GM21786 (cell line): ENCODE measurements at regions not wholly inside any gene's neighbourhood (a gene's known extent, or its start where the extent isn't known, plus 50 kb on each side); places are given as distances from the start of the nearest gene placed in this dataset.

Source experiments
- ATAC-seq: cut with Tn5 transposase; IDR thresholded peaks from one replicate; pipeline ENCODE4 v1.9.1; 2021; ENCODE audit not compliant: unreplicated experiment

- ATAC-seq, result no peak
These were observed 166.2 kb upstream of the VCX3A start for GRCh38 chrX:6701085-6701484.

- no peak for ATAC-seq
These were observed 160.8 kb upstream of the VCX3A start for GRCh38 chrX:6695717-6696116.

- no peak for ATAC-seq
These were observed 160.1 kb upstream of the VCX3A start for GRCh38 chrX:6694977-6695376.

GRCh38 chrX:6694221-6694620, 159.3 kb upstream of the VCX3A start:
- no peak for ATAC-seq

GRCh38 chrX:6693051-6693450, 158.1 kb upstream of the VCX3A start:
- ATAC-seq, result no peak

- no peak for ATAC-seq
These were observed 150.6 kb upstream of the VCX3A start for GRCh38 chrX:6685489-6685888.

GRCh38 chrX:6683353-6683752, 148.4 kb upstream of the VCX3A start:
- ATAC-seq, result no peak

DNA sequence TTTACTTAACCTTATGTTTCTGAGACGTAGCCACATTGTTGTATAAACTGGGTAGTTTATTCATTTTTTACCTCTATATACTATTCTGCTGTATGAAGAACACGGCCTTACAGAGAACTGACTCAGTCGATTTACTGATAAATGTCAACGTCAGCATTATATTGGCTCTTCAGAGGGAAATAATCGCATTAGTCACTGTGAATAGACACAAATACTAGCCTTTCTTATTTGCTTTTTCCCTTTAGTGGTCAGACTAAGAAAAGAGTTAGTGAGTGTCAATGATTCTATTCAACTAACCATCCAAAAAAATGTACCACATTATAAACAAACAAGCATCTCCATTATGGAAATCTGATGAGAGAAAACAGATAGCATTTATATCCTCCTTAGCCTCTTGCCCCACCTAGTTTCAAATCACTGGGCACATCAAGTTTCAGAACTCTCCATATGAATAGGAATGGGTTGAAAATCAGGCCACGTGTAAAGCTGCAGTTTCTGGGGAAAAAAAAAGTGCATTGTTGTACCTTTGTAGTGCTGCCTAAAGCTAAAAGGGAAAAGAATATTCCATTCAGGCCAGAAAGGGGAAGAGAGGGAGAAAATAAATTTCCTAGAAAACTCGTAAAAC, 146.7 kb upstream of the VCX3A start:
- ATAC-seq, result no peak

GRCh38 chrX:6679988-6680387, 145.1 kb upstream of the VCX3A start:
- no peak for ATAC-seq

DNA sequence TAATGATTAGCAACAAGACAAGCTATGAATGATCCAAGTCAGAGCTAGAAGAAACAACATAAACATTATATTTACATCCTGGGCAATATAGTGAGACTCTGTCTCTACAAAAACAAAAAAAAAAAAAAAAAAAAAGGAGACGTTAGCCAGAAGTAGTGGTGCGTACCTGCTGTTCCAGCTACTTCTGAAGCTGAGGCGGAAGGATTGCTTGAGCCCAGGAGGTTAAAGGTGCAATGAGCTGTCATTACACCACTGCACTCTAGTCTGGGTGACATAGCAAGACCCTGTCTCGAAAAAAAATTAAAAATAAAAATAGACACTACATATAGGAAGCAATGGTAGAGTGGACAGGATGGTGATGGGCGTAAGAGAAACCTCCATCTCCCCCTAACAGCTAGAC, 144.6 kb upstream of the VCX3A start:
- no peak for ATAC-seq

DNA sequence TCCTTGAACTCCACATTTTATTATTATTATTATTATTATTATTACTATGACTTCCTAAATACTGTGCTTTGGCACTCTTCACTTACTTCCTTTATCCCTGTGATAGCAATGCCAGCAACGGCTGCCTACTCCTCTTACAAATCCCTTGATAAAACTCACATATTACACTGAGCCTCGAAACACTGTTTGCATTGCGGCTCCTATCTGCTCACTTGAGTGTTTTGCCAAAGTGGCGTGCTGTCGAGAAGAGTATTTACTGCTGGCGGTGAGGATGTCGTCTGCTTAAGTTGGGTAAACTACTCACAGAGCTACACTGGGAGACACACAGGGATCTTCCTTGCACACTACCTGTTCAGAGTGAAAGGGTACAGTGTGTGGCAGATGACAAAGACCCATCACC, 143.4 kb upstream of the VCX3A start:
- no peak for ATAC-seq

DNA sequence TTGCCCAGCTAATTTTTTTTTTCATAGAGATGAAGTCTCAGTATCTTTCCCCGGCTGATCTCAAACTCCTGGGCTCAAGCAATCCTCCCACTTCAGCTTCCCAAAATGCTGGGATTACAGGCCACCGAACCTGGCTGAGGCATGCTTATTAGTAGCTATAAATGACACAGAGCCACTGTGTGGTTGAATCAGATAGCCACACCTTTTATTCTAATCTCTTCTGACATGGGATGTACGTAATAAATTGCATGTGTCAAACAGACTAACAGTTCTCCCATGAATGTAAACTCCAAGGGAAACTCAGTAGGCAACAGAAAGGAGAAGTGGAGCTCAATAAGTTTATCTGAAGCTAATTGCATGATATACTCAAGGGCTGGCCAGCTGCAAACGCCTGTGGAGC, 139.8 kb upstream of the VCX3A start:
- ATAC-seq, result no peak

GRCh38 chrX:6667048-6667768, 132.3 kb upstream of the VCX3A start:
- no peak for ATAC-seq

- ATAC-seq, result no peak
These were observed 131.7 kb upstream of the VCX3A start for GRCh38 chrX:6666624-6667023.

DNA sequence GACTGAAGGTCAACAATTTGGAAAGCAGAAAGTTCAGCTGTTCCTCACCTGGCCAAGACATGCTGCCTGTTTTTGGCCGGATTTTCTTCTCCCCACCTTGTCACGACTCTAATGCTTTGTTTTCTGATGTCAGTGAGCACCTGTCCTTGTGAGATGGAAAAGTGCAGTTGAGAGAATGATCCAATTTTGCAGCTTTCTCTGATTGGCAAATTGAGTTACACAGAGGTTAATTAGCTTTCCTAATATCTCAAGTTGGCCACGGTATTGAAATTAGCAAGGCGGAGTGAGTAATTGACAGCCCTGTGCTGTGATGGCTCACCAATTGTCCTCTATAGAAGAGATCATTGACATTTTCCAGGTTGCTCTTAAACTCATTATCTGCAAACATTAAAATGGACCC, 126.8 kb upstream of the VCX3A start:
- ATAC-seq, result no peak

DNA sequence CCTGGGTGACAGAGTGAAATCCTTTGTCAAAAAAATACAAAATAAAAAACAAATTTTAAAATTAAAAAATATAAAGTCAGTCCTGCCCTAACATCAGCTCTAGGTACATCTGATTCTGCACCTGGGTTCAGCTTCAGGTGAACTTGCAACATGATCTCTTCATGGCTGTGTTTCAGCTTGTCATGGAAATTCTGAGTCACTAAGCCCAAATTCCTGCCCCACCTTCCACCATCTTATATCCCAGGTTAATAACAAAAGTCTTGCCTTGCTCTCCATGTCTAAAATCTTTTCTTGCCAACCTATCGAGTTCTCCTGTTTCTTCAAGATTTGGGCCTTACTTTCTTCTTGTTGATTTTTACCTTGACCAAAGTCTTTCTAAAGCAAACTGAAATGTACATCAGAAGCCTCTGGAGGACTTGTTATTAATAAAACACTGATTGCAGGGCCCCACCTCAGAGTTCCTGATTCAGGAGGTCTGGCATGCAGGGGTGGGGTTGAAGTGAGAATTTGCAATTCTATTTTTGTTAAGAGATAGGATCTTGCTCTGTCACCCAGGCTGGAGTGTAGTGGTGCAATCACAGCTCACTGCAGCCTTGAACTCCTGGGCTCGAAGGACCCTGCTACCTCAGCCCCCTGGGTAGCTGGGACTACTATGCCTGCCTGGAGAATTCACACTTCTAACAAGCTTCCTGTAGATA, 125.8 kb upstream of the VCX3A start:
- ATAC-seq, result no peak

GRCh38 chrX:6645216-6645615, 110.3 kb upstream of the VCX3A start:
- no peak for ATAC-seq

- no peak for ATAC-seq
These were observed 109.5 kb upstream of the VCX3A start for GRCh38 chrX:6644411-6644810.

DNA sequence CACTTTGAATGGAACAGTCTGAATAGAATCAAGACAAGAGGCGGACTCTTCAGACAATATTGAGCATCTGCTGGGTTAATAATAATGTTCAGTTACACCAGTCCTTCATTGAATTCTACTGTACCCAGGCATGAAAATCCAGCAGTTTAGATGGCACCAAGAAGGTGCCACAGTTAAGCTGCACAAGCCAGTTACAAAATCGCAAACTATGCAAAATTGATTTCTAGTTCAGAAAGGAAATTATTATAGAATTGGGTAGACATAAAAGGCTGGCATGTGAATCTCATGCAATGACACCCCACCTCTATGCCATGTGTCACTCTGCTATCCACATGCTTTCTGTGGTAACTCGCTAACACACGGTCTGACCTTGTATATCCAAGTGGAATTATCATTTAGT, 105.8 kb upstream of the VCX3A start:
- no peak for ATAC-seq

- ATAC-seq, result no peak
These were observed 79.6 kb upstream of the VCX3A start for GRCh38 chrX:6614506-6614905.

- ATAC-seq, result no peak
These were observed 64.4 kb upstream of the VCX3A start for GRCh38 chrX:6599230-6599860.
